Retinal pigment epithelial cell (primary cell): ENCODE measurements at regions not wholly inside any gene's neighbourhood (a gene's known extent, or its start where the extent isn't known, plus 50 kb on each side); places are given as distances from the start of the nearest gene placed in this dataset.

Source experiments
- DNase-seq: peaks from one replicate; pipeline ENCODE4 v3.0.0-alpha.2; 2010; ENCODE audit warnings: low read depth
- H3K4me3 ChIP-seq: 2 replicates; pipeline ENCODE4 v1.5.1; 2011; ENCODE audit warnings: mild to moderate bottlenecking, low read length, control low read depth, moderate library complexity
- CTCF ChIP-seq: conservative IDR thresholded peaks from 2 replicates; pipeline ENCODE4 v1.5.1; 2011; ENCODE audit warnings: low read depth, low read length, control low read depth, inconsistent platforms

GRCh38 chr1:5105744-5106143 is 451.3 kb downstream of the AJAP1 start:
- DNase-seq = no peak
- H3K4me3 ChIP-seq = no peak overlapping the region
- TF ChIP-seq CTCF = no peak

DNA sequence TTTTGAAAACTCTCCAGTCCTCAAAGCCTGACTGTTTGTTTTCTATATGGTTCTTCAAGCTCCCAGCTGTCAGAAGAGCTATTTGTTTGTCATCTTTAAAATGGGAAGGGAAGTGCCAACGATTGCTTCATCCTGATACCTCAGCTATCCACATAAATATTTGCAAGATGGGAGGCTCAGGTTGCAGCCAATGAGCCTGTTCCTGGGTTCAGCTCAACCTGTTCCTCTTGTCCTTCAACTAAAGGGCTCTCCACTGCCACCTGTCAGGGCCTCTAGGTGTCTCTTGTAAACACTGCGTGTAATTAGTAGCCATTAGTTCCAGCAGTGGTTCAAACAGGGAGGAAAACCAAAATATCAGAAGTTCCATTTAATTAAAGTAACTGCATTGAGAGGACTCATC is 445.1 kb downstream of the AJAP1 start:
- DNase-seq = no peak
- H3K4me3 ChIP-seq = no peak overlapping the region
- TF ChIP-seq CTCF = no peak

- TF ChIP-seq CTCF = no peak
Measured at GRCh38 chr1:5098981-5099385, 444.6 kb downstream of the AJAP1 start.

GRCh38 chr1:5093042-5093441 is 438.6 kb downstream of the AJAP1 start:
- H3K4me3 ChIP-seq = no peak overlapping the region
- DNase-seq = no peak
- TF ChIP-seq CTCF = no peak

More at GRCh38 chr1:5098981-5099385, 444.6 kb downstream of the AJAP1 start:
- no peak overlapping the region for H3K4me3 ChIP-seq
- no peak for DNase-seq

- DNase-seq = no peak
- no peak for TF ChIP-seq CTCF
- H3K4me3 ChIP-seq = no peak overlapping the region
Measured at GRCh38 chr1:5084676-5085075, 430.3 kb downstream of the AJAP1 start.

DNA sequence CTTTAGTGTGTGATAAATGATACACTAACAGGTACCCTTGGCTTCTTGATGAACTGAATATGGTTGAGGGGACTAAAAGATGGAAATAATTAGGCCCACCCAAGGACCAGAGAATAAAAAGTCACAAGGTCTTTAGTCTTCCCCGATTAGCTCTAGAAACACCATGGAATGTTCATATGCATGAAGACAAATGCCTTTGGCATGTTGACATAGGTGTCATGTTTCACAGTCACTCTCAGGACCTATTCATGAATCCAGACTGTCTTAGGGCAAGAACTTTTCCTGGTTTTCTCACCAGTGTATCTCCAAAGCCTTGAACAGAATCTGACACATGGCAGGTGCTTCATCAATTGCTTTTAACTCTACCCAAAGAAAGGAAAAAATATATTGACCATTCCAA is 412.8 kb downstream of the AJAP1 start:
- no peak for TF ChIP-seq CTCF
- no peak overlapping the region for H3K4me3 ChIP-seq
- no peak for DNase-seq

GRCh38 chr1:5053744-5054143 is 399.3 kb downstream of the AJAP1 start:
- H3K4me3 ChIP-seq = no peak overlapping the region
- TF ChIP-seq CTCF = no peak
- DNase-seq = no peak
